Fibroblast of villous mesenchyme (primary cell): ENCODE measurements at regions not wholly inside any gene's neighbourhood (a gene's known extent, or its start where the extent isn't known, plus 50 kb on each side); places are given as distances from the start of the nearest gene placed in this dataset.
A peak's percentile ranks its signal among the peaks of the same experiment; 100 is the strongest.
"Not testable (repeated sequence)": the region's sequence is repeated elsewhere in the genome, so short reads cannot be mapped to it uniquely, and the experiment has no call there.

Experiments used
- DNase-seq: peaks from one replicate; pipeline ENCODE4 v3.0.0-alpha.2; 2010; ENCODE audit warnings: low read depth
- H3K4me3 ChIP-seq: 2 replicates; pipeline ENCODE4 v1.5.1; 2011; ENCODE audit warnings: low read depth, mild to moderate bottlenecking, low read length
- TF ChIP-seq, protein P1 (sequence below): IDR thresholded peaks from 2 replicates; pipeline ENCODE4 v1.5.1; 2012; ENCODE audit warnings: low read depth, mild to moderate bottlenecking, low read length; ENCODE audit not compliant: insufficient read depth

DNA sequence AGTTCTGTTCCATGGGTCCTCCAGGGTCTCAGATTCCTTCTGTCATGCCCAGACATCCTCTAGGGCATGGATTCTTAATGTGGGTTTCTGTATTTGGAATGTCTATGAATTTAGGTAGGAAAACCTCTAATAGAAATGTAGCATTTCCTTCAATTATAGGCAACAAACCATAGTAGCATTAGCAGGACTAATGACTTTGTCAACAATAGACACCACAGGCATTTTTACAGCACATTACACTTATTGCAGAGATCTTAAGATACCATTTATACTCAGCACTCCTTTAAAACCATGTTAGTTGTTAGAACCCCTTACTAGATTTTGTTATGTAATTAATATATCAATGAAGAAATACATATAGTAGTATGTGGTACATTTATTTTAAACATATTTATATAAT is 77.8 kb upstream of the TBC1D5 start:
- H3K4me3 ChIP-seq, result no peak overlapping the region
- TF ChIP-seq, protein P1, sequence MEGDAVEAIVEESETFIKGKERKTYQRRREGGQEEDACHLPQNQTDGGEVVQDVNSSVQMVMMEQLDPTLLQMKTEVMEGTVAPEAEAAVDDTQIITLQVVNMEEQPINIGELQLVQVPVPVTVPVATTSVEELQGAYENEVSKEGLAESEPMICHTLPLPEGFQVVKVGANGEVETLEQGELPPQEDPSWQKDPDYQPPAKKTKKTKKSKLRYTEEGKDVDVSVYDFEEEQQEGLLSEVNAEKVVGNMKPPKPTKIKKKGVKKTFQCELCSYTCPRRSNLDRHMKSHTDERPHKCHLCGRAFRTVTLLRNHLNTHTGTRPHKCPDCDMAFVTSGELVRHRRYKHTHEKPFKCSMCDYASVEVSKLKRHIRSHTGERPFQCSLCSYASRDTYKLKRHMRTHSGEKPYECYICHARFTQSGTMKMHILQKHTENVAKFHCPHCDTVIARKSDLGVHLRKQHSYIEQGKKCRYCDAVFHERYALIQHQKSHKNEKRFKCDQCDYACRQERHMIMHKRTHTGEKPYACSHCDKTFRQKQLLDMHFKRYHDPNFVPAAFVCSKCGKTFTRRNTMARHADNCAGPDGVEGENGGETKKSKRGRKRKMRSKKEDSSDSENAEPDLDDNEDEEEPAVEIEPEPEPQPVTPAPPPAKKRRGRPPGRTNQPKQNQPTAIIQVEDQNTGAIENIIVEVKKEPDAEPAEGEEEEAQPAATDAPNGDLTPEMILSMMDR, result no peak
- DNase-seq, result peak; percentile 13

DNA sequence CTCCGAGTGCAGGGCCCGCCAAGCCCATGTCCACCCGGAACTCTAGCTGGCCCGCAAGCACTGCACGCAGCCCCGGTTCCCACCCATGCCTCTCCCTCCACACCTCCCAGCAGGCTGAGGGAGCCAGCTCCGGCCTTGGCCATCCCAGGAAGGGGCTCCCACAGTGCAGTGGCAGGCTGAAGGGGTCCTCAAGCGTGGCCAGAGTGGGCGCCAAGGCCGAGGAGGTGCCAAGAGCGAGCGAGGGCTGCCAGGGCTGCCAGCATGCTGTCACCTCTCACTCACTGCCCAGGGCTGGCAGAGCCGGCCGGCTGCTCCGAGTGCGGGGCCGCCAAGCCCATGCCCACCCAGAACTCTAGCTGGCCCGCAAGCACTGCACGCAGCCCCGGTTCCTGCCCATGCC is 75.5 kb upstream of the TBC1D5 start:
- H3K4me3 ChIP-seq, DNase-seq: not testable (repeated sequence)

DNA sequence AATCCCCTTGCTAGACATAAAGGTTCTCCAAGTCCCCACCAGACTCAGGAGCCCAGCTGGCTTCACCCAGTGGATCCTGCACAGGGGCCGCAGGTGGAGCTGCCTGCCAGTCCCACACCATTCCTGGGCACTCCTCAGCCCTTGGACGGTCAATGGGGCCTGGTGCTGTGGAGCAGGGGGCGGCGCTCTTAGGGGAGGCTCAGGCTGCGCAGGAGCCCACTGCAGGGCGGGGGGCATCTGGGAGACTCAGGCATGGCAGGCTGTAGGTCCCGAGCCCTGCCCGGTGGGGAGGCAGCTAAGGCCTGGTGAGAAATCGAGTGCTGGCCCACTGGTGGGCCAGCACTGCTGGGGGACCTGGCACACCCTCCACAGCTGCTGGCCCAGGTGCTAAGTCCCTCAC is 75.1 kb upstream of the TBC1D5 start:
- no peak for DNase-seq
- TF ChIP-seq, protein P1, result no peak
- H3K4me3 ChIP-seq, result no peak overlapping the region

DNA sequence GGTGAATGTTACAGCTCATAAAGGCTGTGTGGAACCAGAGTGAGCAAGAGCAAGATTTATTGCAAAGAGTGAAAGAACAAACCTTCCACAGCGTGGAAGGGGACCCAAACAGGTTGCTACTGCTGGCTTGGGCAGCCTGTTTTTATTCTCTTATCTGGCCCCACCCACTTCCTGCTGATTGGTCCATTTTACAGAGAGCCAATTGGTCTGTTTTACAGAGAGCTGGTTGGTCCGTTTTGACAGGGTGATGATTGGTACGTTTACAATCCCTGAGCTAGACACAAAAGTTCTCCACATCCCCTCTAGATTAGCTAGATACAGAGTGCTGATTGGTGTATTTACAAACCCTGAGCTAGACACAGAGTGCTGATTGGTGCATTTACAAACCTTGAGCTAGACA is 74.4 kb upstream of the TBC1D5 start:
- DNase-seq, H3K4me3 ChIP-seq: not testable (repeated sequence)

DNA sequence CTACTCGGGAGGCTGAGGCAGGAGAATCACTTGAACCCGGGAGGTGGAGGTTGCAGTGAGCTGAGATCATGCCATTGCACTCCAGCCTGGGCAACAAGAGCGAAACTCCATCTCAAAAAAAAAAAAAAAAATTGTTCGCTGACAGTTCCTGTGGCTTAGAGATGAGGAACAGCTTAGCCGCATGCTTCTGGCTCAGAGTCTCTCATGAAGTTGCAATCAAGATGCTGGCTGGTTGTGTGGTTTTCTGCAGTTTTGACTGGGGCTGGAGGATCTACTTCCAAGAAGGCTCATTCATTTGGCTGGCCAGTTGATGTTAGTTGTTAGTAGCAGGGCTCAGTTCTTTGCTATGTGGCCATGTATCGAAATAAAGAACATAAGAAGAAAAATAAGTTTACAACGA is 69.9 kb upstream of the TBC1D5 start:
- not testable (repeated sequence) for H3K4me3 ChIP-seq, DNase-seq

DNA sequence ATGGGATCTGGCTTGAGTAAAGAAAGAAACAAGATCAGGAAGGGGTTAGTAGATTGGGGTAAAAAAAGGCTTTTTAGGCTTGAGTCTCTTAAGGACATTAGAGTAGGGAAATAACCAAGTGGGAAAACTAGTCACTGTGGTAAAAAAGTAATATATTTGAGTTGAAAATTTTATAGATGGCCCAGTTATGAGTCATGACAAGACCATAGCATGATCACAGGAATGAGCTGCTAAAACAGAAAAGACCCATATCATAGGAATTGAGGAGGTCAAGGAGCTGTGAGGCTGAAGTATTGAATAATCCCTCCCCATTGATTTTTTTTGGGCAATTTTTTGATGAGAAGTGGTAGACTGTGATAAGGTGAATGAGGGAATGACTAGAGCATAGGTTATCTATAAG is 69.2 kb upstream of the TBC1D5 start:
- H3K4me3 ChIP-seq, result no peak overlapping the region
- no peak for DNase-seq
- TF ChIP-seq, protein P1, result no peak

DNA sequence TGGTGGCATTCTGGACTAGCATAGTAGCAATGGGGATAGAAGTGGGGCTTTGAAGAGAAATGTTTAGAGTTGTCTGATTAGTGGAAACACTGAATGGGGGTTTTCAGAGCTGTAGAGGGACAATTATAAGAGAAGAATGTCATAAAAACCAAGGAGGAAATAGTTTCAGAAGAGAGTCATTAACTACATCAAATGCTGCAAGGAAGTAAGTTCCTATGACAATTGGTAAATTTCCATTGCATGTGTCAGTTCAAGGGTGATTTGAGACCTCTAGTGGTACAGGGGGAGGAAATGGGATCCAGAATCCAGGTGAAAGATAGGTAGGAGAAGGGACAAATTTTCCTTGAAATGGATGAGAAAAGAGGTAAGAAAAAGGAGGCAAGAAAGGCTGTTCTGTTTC is 68.3 kb upstream of the TBC1D5 start:
- TF ChIP-seq, protein P1, result peak; percentile 27
- DNase-seq, result peak; percentile 27

DNA sequence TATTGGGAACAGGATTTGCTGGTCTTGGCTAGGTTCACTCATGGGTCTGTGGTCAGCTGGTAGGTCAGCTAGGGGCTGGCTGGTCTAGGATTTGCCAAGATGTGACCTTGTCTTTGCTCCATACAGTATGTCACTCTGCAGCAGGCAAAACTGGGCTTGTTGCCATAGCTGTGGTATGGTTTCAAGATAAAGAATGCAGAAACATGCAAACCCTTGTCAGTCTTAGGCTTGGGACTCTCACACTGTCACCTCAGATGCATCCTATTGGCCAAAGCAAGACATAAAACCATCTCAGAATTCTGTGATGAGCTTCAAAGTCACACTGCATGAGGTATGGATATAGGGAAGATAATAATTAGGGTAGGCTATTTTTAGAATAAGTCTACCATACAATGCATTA is 66.6 kb upstream of the TBC1D5 start:
- H3K4me3 ChIP-seq, result no peak overlapping the region
- DNase-seq, result peak; percentile 13
- TF ChIP-seq, protein P1, result no peak

More for the DNA sequence above, 68.3 kb upstream of the TBC1D5 start:
- H3K4me3 ChIP-seq, result no peak overlapping the region

DNA sequence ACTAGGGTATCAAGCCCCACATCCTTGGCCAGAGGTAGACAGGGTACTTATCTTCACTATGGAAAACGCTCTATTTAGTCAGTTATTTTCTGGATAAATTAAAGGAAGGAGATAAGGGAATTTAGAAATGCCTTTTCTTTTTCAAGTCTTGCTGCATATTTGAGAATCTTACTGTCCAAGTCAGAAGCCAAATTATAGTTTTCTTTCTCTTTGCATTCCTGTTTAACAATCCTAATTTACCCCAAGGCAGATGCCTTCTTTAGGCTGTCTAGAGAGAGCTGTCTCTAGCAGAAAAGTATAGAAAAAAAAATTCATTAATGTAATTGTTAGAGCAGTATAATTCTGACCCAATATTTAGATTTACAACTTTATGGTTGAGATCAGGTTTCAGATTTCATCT is 64.4 kb upstream of the TBC1D5 start:
- TF ChIP-seq, protein P1, result no peak
- no peak for DNase-seq
- no peak overlapping the region for H3K4me3 ChIP-seq
